T-helper 2 cell treated with Interferon-gamma antibody and Interleukin-4, amounts not matched to agents 100 ng/mL and 5 ng/mL, for 36 hours (primary cell): ENCODE measurements at regions not wholly inside any gene's neighbourhood (a gene's known extent, or its start where the extent isn't known, plus 50 kb on each side); places are given as distances from the start of the nearest gene placed in this dataset.

Experiments
- intact Hi-C: fragments of 100-400 bp; cut with micrococcal nuclease; formaldehyde crosslinking; loops from one replicate; pipeline ENCODE4 v1.15.1; 2023

DNA sequence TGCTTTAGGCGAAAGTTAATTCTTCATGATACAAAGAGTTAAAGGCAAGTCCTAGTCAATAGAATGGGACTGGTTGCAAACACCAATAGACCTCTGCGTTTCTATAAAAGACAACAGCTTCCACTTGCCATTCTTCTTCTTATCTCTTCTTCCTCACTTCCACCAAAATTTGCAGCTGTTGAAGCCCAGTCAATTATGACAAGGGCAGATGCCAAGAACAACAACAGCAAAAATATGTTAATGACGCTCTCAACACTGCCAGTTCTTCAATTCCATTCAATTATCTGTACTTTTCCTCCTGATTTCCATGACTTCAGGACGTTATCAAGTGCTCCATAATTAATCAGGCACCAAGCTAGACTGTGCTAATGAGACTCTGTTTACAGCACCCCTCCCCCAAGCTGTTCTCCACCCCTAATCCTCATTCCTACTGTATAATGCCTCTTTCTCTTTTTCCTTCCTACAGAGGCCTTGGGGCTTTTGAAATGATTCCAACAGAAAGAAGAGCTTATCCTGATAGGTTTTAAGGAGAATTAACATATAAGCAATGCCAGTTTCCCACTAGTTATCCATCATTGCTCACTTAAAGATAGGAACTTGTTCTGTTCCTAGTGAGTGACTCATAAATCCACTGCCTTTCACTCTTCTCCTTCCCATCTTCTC lies 1160.5 kb downstream of the IGSF11 start:
- intact Hi-C loops = no loop called here

DNA sequence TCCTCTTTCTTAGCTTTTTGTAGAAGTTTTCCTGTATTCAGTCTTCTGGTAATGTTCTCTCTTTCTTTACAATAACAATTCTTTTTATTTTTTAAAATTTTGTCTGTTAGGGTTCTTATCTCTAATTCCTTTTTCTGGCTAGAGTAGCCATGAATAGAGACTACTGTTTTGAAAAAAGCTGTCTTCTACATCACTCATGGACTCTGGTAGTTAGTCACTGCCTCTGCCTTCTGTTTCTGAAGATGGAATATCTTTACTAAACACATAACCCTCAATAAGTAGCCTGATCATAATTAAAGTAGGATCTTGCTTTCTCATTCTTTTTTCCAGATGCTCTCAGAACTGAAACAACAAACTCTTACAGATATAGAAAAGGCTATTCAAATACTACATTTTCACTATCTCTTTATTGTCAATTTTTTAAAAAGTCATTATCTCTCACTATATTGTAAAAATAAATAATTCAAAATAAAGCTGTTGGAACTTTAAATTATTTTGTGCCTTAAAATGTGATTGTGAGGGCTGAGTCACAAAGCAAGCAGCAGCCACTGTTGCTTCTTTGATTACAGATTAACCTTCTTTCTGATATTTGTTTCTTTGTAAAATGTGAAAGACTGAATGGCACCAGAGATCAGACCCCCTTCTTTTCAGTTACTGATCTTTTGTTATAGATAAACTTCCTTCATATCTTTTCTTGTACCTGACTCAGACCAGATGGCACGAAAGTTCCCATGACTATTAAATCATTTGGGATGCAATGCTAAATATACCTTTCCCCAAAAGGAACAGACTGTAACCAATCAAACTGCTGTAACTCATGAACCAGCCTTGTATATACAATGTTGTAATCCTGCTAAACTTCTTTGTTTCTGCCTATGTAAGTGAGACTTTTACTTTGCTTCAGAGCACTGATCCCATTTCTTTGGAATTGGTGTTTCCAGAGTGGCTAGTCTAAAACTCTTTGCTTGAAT lies 1159.5 kb downstream of the IGSF11 start:
- intact Hi-C loops = no loop called here

DNA sequence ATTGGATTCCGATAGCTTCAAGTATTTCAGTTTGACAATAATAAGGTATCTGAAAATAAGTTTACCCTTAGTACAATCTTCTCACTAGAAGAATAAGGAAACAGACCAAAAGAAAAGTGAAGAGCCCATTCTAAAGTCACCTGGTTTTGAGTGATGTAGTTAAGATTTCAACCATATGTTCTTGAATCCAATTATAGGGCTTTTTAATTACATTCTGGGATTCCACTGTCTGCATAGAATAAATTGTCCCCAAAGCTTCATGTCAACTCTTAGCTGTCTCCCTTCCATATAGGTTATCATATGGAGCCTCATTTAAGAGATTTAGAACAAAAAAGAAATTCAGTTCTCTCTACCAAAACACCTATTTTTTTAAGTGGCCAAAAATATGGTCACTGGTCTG lies 1158.8 kb downstream of the IGSF11 start:
- intact Hi-C loops = no loop called here

DNA sequence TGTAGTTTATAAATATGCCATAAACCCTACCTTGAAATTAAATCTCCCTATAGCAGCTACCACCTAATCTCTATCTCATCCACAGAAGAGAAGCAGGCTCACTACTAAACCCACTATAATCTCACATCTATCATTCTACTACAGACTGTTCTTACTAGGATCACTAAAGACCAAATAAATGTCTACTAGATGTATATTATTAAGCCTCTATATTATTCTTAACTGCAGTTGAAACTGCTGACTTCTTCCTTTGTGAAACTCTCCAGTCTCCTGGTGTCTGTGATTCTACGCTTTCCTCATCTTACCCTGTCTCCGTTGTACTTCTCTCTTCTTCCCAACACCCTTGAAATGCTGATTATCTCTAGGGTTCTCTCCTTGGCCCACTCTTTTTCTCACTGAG lies 1154.0 kb downstream of the IGSF11 start:
- intact Hi-C loops = no loop called here

DNA sequence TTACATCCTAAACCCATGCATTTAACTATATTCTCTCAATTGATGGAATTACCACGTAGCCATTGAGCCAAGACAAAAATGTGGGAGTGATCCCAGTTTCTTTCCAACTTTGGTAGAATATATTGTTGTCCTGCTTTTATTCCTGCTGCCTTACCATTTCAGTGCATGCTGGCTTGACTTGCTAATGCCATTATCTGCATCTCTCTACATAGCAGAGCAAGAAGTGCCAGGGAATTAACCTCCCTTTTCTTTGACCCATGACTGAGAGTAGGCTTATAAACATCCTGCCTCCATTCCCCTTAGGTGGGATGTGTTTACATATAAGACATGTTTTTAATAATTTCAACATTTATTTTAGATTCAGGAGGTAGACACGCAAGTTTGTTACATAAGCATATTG lies 1153.4 kb downstream of the IGSF11 start:
- intact Hi-C loops = no loop called here

DNA sequence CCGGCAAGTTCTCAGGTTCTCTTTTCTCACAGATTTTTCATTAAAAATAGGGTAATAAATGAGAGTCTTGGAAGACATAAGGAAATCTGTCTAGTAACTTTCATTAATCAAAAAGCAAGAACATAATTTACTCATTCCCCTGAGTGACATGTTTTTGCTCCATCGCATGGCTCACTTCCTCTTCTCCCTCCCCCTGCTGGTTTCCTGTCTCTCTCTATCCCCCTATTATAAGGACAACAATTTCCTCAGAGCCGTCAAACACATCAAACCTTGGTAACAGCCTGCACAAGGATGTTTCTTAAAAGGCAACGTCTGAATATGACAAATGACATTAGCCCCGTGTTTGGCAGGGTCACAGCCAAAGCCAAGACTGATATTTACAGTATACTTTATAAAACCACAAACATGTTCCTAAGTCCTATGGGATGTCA lies 1149.6 kb downstream of the IGSF11 start:
- intact Hi-C loops = no loop called here

DNA sequence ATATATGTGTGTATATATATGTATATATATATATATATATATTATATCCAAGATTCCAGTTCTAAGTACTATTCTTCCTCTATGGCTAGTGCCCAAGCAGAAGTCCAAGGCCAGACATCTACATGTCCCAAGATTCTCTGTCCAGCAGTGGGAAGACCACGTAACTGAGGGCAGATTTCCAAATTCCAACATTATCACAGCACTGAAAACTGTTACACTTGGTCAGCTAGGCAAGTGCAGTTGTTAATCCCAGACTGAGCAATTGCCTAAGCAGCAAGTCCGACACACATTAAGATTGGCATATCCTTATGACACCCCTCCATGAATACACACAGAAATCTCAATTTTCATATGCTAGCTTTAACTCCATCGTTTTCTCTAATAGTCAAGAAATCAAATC lies 1148.5 kb downstream of the IGSF11 start:
- intact Hi-C loops = no loop called here

DNA sequence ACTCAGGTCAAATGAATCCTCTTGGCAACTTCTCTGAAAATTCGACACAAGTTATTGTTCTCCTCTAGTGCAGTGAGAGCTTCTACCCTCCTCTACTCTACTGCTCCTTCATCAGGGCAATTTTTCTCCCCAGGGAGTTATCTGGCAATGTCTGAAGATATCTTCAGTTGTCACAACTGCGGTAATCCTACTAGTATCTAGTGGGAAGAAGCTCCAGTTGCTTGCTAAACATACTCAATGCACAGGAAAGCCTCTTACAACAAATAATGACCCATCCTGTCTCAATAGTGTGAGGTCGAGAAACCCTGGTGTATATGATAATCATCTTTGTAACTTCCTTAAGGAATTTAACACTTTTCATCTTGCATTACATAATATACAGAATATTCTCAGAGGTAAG lies 1147.6 kb downstream of the IGSF11 start:
- intact Hi-C loops = no loop called here

DNA sequence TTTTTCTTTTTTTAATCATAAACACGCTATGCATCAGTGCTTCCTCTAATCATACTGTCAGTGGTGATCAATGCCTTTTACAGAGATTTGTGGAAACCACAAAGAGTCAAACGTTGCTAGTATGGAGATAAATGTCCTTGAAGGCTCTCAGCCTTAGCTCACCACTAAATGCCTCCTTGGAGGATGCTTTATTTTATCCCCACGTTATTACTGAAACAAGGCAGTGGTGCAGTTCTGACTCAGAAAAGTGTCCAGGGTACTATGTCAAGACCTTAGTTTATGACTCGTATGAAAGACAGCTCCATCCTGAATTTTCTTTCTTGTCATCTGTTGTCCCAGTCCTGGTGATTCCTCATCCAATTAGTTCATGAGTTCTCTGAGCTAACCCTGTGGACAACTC lies 1146.7 kb downstream of the IGSF11 start:
- intact Hi-C loops = no loop called here

DNA sequence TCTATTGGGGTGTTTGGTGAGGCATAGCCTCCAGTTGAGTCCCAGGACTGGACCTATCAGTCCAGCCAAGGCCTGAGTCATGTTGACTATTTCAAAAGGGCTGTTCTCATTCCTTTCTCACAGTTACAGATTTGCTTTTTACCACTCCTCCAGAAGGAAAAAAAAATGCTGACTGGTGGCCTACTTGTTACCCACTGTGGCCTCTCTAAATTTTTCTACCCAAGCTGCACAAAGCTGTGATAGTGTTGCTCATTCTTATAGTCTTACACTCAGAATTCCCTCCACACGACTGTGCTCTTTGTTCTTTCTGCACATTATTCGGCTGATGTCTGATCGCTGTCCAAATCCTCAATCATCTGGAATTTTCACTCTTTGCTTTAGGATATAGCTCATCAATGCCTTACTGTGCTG lies 1142.2 kb downstream of the IGSF11 start:
- intact Hi-C loops = no loop called here

DNA sequence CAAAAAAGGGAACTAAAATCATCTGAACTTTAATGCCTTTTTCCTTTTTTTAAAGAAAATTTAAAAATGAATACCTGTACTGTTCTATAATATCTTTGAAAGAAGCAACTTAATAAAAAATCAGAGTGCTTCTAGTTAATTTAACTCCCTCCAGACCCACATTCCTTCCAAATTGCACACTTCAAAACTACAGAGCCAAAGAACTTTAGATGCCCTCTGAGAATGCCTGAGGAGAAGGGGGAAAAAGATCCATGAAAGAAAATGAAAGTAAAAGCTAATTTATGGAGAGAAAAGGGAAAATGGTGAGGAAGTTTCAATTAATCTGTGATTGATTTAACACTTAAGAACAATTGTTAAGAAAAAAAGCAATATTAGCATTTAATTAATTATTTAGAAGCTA lies 1141.6 kb downstream of the IGSF11 start:
- intact Hi-C loops = no loop called here

DNA sequence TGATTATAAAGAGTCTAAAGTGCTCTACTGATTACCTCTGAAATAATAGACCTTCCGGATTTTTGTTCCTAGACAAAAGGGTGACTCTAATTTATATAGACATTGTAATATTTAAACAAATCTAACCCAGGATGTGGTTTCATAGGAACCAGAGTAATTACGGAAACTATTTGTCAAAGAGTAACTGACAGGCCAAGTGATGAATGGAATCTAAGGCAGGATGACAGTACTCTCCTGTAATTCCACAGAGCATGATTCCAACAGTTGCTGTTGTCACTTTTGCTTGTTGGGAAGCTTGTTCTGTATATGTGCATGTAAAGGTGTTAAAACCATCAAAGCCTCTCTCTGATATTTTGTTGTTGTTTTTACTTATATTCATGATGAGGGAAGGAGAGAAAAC lies 1141.0 kb downstream of the IGSF11 start:
- intact Hi-C loops = no loop called here

DNA sequence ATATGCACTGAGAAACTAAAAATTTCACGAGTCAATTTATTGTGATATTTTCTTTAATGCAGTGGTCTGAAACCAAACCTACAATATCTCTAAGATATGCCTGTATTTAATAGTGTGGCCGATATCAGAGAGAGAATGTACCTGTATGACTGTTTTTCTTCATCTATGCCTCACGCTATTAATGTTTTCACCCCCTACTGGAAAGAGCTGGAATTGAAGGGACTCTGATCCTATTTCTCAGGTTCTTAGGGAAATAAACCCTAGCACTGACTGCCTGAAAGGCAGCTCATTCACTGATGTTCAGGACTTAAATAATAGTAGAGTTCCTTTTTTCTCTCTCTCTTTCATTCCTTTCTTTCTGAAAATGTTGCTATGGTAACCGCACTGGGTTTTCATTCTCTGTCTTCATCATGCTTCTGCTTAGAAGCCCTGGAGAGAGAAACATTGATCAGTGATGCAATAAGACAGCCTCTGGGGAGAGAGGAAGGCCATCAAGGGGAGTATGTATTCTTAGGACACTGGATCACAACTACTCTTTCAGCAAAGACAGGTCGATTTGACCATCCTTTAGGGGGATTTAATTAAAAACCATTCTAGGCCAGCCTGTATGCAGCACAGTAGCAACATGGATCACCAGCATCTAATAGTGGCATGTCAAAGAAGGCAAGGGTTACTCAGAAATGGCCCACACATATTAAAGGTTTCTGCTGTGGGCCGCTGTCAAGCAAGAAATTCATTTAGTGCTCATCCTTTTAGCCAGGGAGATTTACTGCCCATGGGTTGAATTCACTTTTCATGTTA lies 1135.7 kb downstream of the IGSF11 start:
- intact Hi-C loops = no loop called here

DNA sequence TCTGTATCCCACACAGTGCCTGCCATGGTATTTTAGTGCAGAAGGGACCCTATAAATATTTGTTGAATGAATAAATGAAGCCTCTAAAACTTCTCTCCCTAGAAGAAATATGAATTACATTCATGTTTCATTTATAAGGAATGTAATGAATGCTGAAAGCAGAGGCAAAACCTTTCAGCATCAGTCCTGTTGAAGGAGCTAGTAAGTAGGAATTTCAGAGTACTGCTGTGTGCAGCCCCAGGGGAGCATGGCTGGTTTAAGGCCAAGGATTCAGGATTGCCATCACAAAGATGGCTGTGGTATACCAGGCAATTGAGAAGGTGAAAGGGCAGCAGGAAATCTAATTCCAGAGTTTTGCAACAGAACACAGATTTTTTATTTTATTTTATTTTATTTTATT lies 1131.4 kb downstream of the IGSF11 start:
- intact Hi-C loops = no loop called here

DNA sequence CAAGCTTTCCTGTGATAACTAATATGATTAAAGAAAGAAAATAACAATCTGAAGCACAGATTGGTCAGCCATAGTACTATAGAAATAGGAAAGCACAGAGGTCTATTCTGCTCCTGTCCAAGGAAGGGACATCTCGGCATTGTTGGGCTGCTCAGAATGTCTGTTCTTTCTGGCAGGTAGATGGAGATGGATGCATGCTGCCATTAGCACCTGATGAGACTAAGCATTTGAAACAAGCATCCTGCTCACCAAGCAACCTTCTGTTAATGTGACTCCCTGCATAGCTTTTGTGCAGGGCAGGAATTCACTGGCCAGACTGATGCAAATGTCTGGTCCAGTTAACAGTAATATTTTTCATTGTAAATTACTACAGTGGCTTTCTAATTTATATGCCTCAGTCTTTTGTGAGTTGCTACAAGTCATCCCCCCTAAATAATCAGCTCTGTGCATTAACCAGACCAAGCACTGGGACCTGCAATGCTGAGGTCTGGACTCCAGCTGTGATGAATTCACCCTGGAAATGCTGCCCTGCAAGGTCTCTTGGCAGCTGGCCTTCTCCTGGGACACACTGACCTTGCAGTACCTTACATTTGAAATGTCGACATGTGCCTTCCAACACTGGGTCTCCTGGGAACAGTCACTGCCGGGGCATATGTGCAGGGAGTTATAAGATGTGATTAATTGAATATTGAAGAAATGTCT lies 1123.7 kb downstream of the IGSF11 start:
- intact Hi-C loops = no loop called here

DNA sequence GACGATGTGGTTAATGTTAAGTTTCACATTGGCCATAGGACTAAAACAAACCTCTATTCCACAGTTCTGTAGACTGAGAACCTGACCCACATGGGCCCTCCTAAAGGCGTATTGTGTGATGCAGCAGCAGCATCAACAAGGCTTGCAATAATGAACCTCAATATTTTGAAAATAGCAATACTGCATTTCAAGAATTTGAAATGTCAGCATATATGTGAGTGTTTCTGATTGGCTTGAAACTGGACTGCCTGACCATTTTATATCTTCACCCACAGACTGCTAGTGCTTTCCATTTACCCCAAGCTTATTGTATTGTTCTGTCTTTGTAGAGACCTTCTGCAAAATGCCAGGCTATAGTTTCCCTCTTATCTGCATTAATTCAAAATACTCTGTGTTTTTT lies 1122.3 kb downstream of the IGSF11 start:
- intact Hi-C loops = no loop called here

DNA sequence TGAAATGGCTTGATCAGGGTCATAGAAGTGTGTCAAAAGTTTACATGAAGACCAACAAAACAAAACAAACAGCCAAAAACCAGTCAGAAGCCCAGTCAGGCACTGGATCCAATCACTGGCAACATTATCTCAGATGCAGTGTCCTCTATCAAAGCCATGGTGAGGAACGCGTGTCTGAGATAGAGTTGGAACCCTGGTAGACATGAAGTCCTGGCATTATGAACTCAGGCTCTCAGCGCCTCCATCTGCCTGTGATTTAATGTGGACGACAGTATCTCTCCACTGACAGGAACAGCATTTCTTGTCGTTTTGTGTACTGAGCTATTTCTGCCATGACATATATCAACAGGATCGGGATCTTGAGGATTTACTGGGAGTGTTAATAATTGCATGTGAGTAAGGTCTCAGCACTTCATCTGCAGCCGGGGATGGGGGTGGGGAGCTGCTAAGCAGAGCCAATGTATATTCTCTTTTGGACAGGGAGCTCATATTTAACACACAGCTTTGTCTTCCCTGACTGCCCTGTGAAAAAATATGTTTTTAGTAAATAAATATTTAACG lies 1120.0 kb downstream of the IGSF11 start:
- intact Hi-C loops = no loop called here

DNA sequence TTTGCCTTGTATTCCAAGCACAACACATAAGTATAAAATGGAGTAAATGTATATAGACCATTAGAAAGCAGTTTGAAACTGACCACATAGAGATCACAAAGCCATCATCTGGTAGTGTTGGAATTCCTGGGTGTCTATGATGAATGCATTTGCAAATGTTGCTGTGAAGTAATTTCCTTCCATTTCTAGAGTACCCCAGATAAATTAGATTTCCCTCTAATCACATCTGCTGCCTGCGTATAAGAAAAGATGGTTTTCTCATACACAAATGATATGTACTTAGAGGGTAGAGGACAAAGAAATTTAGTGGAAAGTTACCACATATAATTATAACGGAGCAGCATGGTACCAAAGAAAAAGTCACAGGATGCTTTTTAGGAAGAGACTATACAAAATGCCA lies 1117.8 kb downstream of the IGSF11 start:
- intact Hi-C loops = no loop called here

DNA sequence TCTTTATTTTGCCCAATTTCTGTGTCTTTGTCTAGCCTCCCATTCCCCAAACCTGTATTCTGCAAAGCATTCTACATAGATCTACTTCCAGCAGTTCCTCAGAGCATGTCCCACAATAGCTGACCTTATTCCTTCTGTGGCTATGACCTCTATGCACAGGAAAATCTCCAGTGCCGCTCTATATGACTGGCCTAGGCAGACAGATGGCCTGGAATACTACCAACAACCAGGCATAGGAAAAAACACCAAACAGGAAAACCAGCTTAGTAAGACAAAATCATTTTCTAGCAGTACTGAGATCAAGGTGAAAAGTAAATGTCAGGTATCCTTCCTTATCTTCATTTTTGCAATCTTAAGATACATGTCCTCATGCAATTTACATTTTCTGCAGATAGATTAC lies 1115.0 kb downstream of the IGSF11 start:
- intact Hi-C loops = no loop called here

DNA sequence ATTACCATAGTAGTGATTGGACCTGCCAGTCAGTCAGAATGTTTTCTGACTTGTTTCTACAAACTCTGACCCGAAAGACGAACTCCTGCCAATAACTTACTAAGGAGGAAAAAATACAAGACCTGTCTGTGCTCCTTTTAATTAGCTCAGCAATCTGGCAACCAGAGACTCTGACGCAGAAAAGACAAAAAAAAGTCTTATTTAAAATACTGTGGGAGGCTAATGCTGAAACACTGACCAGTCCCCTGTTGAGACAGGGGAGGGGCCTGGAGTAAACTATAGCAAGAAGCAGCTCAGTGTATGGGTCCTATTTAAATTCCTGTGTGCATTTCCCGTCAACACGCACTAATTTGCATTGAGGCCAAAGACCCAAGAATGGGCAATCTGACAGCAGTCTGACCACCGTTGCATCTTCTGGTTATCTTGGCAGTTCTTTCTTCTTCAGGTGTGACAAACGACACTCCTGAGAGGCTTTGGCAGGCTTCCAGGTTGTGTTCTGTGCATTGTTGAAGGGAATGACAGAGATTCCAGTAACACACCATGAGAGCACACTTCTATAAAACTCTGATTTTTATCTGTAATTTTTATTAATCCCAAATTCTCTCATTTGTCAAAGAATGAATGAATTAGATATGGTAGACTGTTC lies 1114.3 kb downstream of the IGSF11 start:
- intact Hi-C loops = no loop called here
